WTC11 (cell line): ENCODE measurements at regions not wholly inside any gene's neighbourhood (a gene's known extent, or its start where the extent isn't known, plus 50 kb on each side); places are given as distances from the start of the nearest gene placed in this dataset.

Source experiments
- ATAC-seq: fragments of 200-7000 bp; cut with Tn5 transposase; 2 replicates; pipeline ENCODE4 v1.10.0; 2021; ENCODE audit warnings: mild to moderate bottlenecking, moderate library complexity
- CTCF ChIA-PET: fragments of 300-600 bp; sonication (Branson Sonifier 250); formaldehyde crosslinking; loops from one replicate; lab custom pipeline; 2021; ENCODE audit warnings: antibody characterized with exemption; lab: Charles Lee
- POLR2A ChIA-PET: fragments of 350-600 bp; sonication (Branson Sonifier 250); formaldehyde crosslinking; loops from one replicate; lab custom pipeline; 2021; ENCODE audit warnings: antibody characterized with exemption; lab: Charles Lee
- DNase-seq: peaks from one replicate; pipeline ENCODE4 v3.0.0; 2021; ENCODE audit warnings: low spot score
- H3K27ac Mint-ChIP-seq: 2 replicates; pipeline ENCODE4 v1.8.0; 2021; ENCODE audit warnings: mixed read lengths
- H3K27me3 Mint-ChIP-seq: 2 replicates; pipeline ENCODE4 v1.8.0; 2021; ENCODE audit warnings: low read depth, mild to moderate bottlenecking, moderate library complexity, mixed read lengths
- H3K36me3 Mint-ChIP-seq: 2 replicates; pipeline ENCODE4 v1.8.0; 2021; ENCODE audit warnings: mixed read lengths
- H3K4me1 Mint-ChIP-seq: 2 replicates; pipeline ENCODE4 v1.8.0; 2022; ENCODE audit warnings: mixed read lengths
- H3K4me3 Mint-ChIP-seq: 2 replicates; pipeline ENCODE4 v1.8.0; 2021; ENCODE audit warnings: mild to moderate bottlenecking, moderate library complexity, mixed read lengths
- H3K9me3 Mint-ChIP-seq: 2 replicates; pipeline ENCODE4 v1.8.0; 2021; ENCODE audit warnings: mixed read lengths
- AFF4 ChIP-seq: sonication (generic); formaldehyde crosslinking; IDR thresholded peaks from 2 replicates; pipeline ENCODE4 v1.8.1; 2023; ENCODE audit warnings: mild to moderate bottlenecking, missing genetic modification reagents, borderline replicate concordance
- ATF2 ChIP-seq: sonication (generic); formaldehyde crosslinking; IDR thresholded peaks from 2 replicates; pipeline ENCODE4 v1.8.1; 2022; ENCODE audit warnings: low read depth, missing genetic modification reagents, borderline replicate concordance
- ATF6 ChIP-seq: sonication (generic); formaldehyde crosslinking; IDR thresholded peaks from 2 replicates; pipeline ENCODE4 v1.8.1; 2023; ENCODE audit warnings: mild to moderate bottlenecking, missing genetic modification reagents
- CREB1 ChIP-seq: sonication (generic); formaldehyde crosslinking; IDR thresholded peaks from 2 replicates; pipeline ENCODE4 v1.8.0; 2023; ENCODE audit warnings: mild to moderate bottlenecking, missing genetic modification reagents
- CREM ChIP-seq: sonication (generic); formaldehyde crosslinking; IDR thresholded peaks from 2 replicates; pipeline ENCODE4 v1.8.1; 2022; ENCODE audit warnings: mild to moderate bottlenecking, missing genetic modification reagents, moderate library complexity
- E2F1 ChIP-seq: sonication (generic); formaldehyde crosslinking; IDR thresholded peaks from 2 replicates; pipeline ENCODE4 v1.8.0; 2022; ENCODE audit warnings: mild to moderate bottlenecking, missing genetic modification reagents
- FOXP1 ChIP-seq: sonication (generic); formaldehyde crosslinking; IDR thresholded peaks from 2 replicates; pipeline ENCODE4 v1.8.0; 2022; ENCODE audit warnings: missing genetic modification reagents, mild to moderate bottlenecking, moderate library complexity, borderline replicate concordance
- GABPB1 ChIP-seq: sonication (generic); formaldehyde crosslinking; IDR thresholded peaks from 2 replicates; pipeline ENCODE4 v1.8.1; 2023; ENCODE audit warnings: mild to moderate bottlenecking, missing genetic modification reagents
- PREB ChIP-seq: sonication (generic); formaldehyde crosslinking; IDR thresholded peaks from 2 replicates; pipeline ENCODE4 v1.8.1; 2022; ENCODE audit warnings: mild to moderate bottlenecking, missing genetic modification reagents, moderate library complexity, borderline replicate concordance
- RELA ChIP-seq: sonication (generic); formaldehyde crosslinking; IDR thresholded peaks from 2 replicates; pipeline ENCODE4 v1.8.1; 2022; ENCODE audit warnings: missing genetic modification reagents, mild to moderate bottlenecking, borderline replicate concordance
- TP53 ChIP-seq: sonication (generic); formaldehyde crosslinking; IDR thresholded peaks from 2 replicates; pipeline ENCODE4 v1.8.1; 2023; ENCODE audit warnings: mild to moderate bottlenecking, missing genetic modification reagents
- USF1 ChIP-seq: sonication (generic); formaldehyde crosslinking; IDR thresholded peaks from 2 replicates; pipeline ENCODE4 v1.8.0; 2022; ENCODE audit warnings: mild to moderate bottlenecking, missing genetic modification reagents
- ZNF232 ChIP-seq: sonication (generic); formaldehyde crosslinking; IDR thresholded peaks from 2 replicates; pipeline ENCODE4 v1.8.0; 2022; ENCODE audit warnings: mild to moderate bottlenecking, missing genetic modification reagents
- ZNF425 ChIP-seq: fragments of 250-450 bp; sonication (Bioruptor Pico); conservative IDR thresholded peaks from 2 replicates; pipeline ENCODE4 v1.9.0; 2021; ENCODE audit warnings: mild to moderate bottlenecking
- ZNF532 ChIP-seq: fragments of 250-450 bp; sonication (Bioruptor Pico); IDR thresholded peaks from 2 replicates; pipeline ENCODE4 v1.9.0; 2021; ENCODE audit warnings: mild to moderate bottlenecking, borderline replicate concordance
- ZSCAN18 ChIP-seq: fragments of 250-450 bp; sonication (Bioruptor Pico); IDR thresholded peaks from 2 replicates; pipeline ENCODE4 v2.1.2; 2022; ENCODE audit warnings: mild to moderate bottlenecking, moderate library complexity

GRCh38 chrX:8075636-8076035, 95.4 kb downstream of the VCX2 start (continued):
- TF ChIP-seq ATF2 (CRISPR knock-in tag) (no peak), USF1 (no peak), AFF4 (CRISPR knock-in tag) (no peak), ZSCAN18 (CRISPR knock-in tag) (no peak)

- DNase-seq (no peak), ATAC-seq (no peak)
- CTCF ChIA-PET = no interaction called here
- TF ChIP-seq ATF6 (CRISPR knock-in tag) (no peak), TP53 (CRISPR knock-in tag) (no peak), CREB1 (CRISPR knock-in tag) (no peak), FOXP1 (CRISPR knock-in tag) (no peak), ZNF532 (no peak), RELA (CRISPR knock-in tag) (no peak), CREM (CRISPR knock-in tag) (no peak), E2F1 (CRISPR knock-in tag) (no peak), ZNF425 (no peak), ZNF232 (no peak), GABPB1 (CRISPR knock-in tag) (no peak), PREB (CRISPR knock-in tag) (no peak)
- 0 out of 2 replicates have a peak, but pooled peaks cover 4% of the 10 kb centered on the region for H3K4me1 Mint-ChIP-seq
- H3K36me3 Mint-ChIP-seq = no peaks in the 10 kb centered on the region
- POLR2A ChIA-PET = no interaction called here
- H3K27ac Mint-ChIP-seq = no peak overlapping the region
- no peak overlapping the region for H3K4me3 Mint-ChIP-seq
- no peaks in the 10 kb centered on the region for H3K9me3 Mint-ChIP-seq
- no peaks in the 10 kb centered on the region for H3K27me3 Mint-ChIP-seq
These were observed 103.2 kb downstream of the VCX2 start for GRCh38 chrX:8067754-8068462.
